ENCODE measurements at regions not wholly inside any gene's neighbourhood (a gene's known extent, or its start where the extent isn't known, plus 50 kb on each side); places are given as distances from the start of the nearest gene placed in this dataset.
"Not testable (repeated sequence)": the region's sequence is repeated elsewhere in the genome, so short reads cannot be mapped to it uniquely, and the experiment has no call there.

DNA sequence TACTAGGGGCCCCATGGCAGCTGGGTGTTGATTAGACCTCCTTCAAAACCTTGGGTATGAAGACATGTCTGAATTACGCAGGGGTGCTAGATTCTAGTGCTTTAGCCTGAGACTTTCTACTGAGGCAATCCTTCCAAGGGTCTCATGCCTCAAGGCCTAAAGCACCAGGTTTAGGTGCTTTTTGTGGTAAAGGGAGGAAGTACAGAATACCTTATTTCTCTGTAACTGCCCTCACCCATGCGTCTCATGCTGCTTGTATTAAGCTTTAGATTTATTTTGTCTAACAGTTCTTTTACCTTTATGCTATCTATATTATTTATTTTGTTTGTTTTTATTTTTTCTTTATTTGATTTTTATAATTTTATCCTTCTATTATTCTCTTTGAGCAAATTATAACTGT is 190.2 kb upstream of the GK2 start:
- TF ChIP-seq, protein P1, sequence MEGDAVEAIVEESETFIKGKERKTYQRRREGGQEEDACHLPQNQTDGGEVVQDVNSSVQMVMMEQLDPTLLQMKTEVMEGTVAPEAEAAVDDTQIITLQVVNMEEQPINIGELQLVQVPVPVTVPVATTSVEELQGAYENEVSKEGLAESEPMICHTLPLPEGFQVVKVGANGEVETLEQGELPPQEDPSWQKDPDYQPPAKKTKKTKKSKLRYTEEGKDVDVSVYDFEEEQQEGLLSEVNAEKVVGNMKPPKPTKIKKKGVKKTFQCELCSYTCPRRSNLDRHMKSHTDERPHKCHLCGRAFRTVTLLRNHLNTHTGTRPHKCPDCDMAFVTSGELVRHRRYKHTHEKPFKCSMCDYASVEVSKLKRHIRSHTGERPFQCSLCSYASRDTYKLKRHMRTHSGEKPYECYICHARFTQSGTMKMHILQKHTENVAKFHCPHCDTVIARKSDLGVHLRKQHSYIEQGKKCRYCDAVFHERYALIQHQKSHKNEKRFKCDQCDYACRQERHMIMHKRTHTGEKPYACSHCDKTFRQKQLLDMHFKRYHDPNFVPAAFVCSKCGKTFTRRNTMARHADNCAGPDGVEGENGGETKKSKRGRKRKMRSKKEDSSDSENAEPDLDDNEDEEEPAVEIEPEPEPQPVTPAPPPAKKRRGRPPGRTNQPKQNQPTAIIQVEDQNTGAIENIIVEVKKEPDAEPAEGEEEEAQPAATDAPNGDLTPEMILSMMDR (IDR thresholded peaks at IDR 0.05; ENCODE audit: control extremely low read depth, extremely low read depth): no peak
- 94 to 96% methylated on average over 2 of the region's 2 CpGs for WGBS, 2 donors
- no peak for ATAC-seq (ENCODE audit: insufficient read depth, low FRiP score)

GRCh38 chr4:79597266-79597665 is 189.2 kb upstream of the GK2 start:
- H3K27me3 ChIP-seq (ENCODE audit: control insufficient read depth in 3 of 3, insufficient read depth in 3 of 3, low read length in 2 of 3): no peaks in the 10 kb centered on the region
- WGBS, 2 donors: 77 to 82% methylated on average over 2 of the region's 2 CpGs

More for the DNA sequence above, 190.2 kb upstream of the GK2 start:
- H3K4me3 ChIP-seq: no peak overlapping the region
- H3K27ac ChIP-seq (ENCODE audit: low read depth in 1 of 2, low read length in 1 of 2): no peak overlapping the region
- no peaks in the 10 kb centered on the region for H3K36me3 ChIP-seq (ENCODE audit: control insufficient read depth in 4 of 4, insufficient read depth in 4 of 4, low read length in 4 of 4)
- H3K9me3 ChIP-seq (ENCODE audit: control insufficient read depth in 4 of 4, insufficient read depth in 3 of 4, low read length in 3 of 4): peaks cover 0 to 2% (median 0%) of the 10 kb centered on the region in 4 donors
- no peak overlapping the region for H3K9ac ChIP-seq (ENCODE audit: insufficient read depth in 1 of 2, low read length in 2 of 2)
- DNase-seq: no peak
- no peaks in the 10 kb centered on the region for H3K27me3 ChIP-seq (ENCODE audit: control insufficient read depth in 3 of 3, insufficient read depth in 3 of 3, low read length in 2 of 3)
- H3K4me1 ChIP-seq (ENCODE audit: control insufficient read depth in 5 of 5, insufficient read depth in 5 of 5, low read length in 5 of 5): no peaks in the 10 kb centered on the region

GRCh38 chr4:79592218-79592617 is 184.2 kb upstream of the GK2 start:
- not testable (repeated sequence) for DNase-seq; H3K4me3 ChIP-seq; H3K9me3 ChIP-seq (ENCODE audit: control insufficient read depth in 4 of 4, insufficient read depth in 3 of 4, low read length in 3 of 4); H3K36me3 ChIP-seq (ENCODE audit: control insufficient read depth in 4 of 4, insufficient read depth in 4 of 4, low read length in 4 of 4); H3K4me1 ChIP-seq (ENCODE audit: control insufficient read depth in 5 of 5, insufficient read depth in 5 of 5, low read length in 5 of 5); ATAC-seq (ENCODE audit: insufficient read depth, low FRiP score); H3K27me3 ChIP-seq (ENCODE audit: control insufficient read depth in 3 of 3, insufficient read depth in 3 of 3, low read length in 2 of 3); H3K9ac ChIP-seq (ENCODE audit: insufficient read depth in 1 of 2, low read length in 2 of 2); H3K27ac ChIP-seq (ENCODE audit: low read depth in 1 of 2, low read length in 1 of 2)
- 59 to 87% methylated on average over 5 of the region's 6 CpGs for WGBS, 2 donors

More at GRCh38 chr4:79597266-79597665, 189.2 kb upstream of the GK2 start:
- DNase-seq: no peak
- peaks cover 0 to 2% (median 0%) of the 10 kb centered on the region in 4 donors for H3K9me3 ChIP-seq (ENCODE audit: control insufficient read depth in 4 of 4, insufficient read depth in 3 of 4, low read length in 3 of 4)
- no peaks in the 10 kb centered on the region for H3K36me3 ChIP-seq (ENCODE audit: control insufficient read depth in 4 of 4, insufficient read depth in 4 of 4, low read length in 4 of 4)
- H3K4me1 ChIP-seq (ENCODE audit: control insufficient read depth in 5 of 5, insufficient read depth in 5 of 5, low read length in 5 of 5): no peaks in the 10 kb centered on the region
- H3K4me3 ChIP-seq: no peak overlapping the region
- no peak overlapping the region for H3K27ac ChIP-seq (ENCODE audit: low read depth in 1 of 2, low read length in 1 of 2)
- no peak for ATAC-seq (ENCODE audit: insufficient read depth, low FRiP score)
- TF ChIP-seq, protein P1 (IDR thresholded peaks at IDR 0.05; ENCODE audit: control extremely low read depth, extremely low read depth): no peak
- H3K9ac ChIP-seq (ENCODE audit: insufficient read depth in 1 of 2, low read length in 2 of 2): no peak overlapping the region

DNA sequence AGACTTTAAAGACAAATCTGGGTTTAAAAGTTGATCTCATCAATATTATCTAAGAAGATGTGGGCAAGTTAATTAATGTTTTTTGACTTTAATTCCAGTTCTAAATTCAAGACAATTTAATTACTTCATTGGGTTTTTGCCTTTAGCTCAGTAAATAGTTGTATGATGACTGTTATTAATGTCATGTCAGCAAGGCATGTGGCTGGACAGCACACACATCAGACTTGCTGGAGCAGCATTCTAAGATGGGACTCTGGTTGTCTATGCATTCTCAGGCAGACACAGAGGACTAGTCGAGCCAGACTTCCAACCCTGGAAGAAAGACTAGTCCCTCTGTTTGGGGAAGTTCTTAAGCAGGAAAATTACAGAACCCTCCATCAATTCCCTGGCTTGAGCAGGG is 180.7 kb upstream of the GK2 start:
- Histone ChIP-seq H3K9me3 (ENCODE audit: control insufficient read depth in 4 of 4, insufficient read depth in 3 of 4, low read length in 3 of 4) (peaks cover 0 to 2% (median 0%) of the 10 kb centered on the region in 4 donors), H3K9ac (ENCODE audit: insufficient read depth in 1 of 2, low read length in 2 of 2) (no peak overlapping the region), H3K27me3 (ENCODE audit: control insufficient read depth in 3 of 3, insufficient read depth in 3 of 3, low read length in 2 of 3) (no peaks in the 10 kb centered on the region), H3K4me3 (no peak overlapping the region), H3K4me1 (ENCODE audit: control insufficient read depth in 5 of 5, insufficient read depth in 5 of 5, low read length in 5 of 5) (no peaks in the 10 kb centered on the region), H3K36me3 (ENCODE audit: control insufficient read depth in 4 of 4, insufficient read depth in 4 of 4, low read length in 4 of 4) (no peaks in the 10 kb centered on the region), H3K27ac (ENCODE audit: low read depth in 1 of 2, low read length in 1 of 2) (no peak overlapping the region)
- TF ChIP-seq, protein P1 (IDR thresholded peaks at IDR 0.05; ENCODE audit: control extremely low read depth, extremely low read depth): no peak
- ATAC-seq (ENCODE audit: insufficient read depth, low FRiP score) (no peak), DNase-seq (no peak)
- WGBS, 2 donors: 72 to 81% methylated on average over 1 of the region's 1 CpG

DNA sequence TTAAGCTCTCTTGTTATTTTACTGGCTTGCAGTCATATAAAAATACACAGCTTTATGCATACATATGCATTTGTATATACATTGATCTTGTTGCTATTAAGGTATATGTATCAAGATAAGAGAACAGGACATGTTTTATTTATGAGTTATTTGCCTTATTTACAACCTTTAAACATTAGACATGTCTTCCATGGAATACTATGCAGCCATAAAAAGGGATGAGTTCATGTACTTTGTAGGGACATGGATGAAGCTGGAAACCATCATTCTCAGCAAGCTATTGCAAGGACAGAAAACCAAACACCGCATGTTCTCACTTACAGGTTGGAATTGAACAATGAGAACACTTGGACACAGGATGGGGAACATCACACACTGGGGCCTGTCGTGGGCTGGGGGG is 179.2 kb upstream of the GK2 start:
- not testable (repeated sequence) for H3K27ac ChIP-seq (ENCODE audit: low read depth in 1 of 2, low read length in 1 of 2); H3K27me3 ChIP-seq (ENCODE audit: control insufficient read depth in 3 of 3, insufficient read depth in 3 of 3, low read length in 2 of 3); DNase-seq; H3K9ac ChIP-seq (ENCODE audit: insufficient read depth in 1 of 2, low read length in 2 of 2); H3K36me3 ChIP-seq (ENCODE audit: control insufficient read depth in 4 of 4, insufficient read depth in 4 of 4, low read length in 4 of 4); H3K4me1 ChIP-seq (ENCODE audit: control insufficient read depth in 5 of 5, insufficient read depth in 5 of 5, low read length in 5 of 5); H3K9me3 ChIP-seq (ENCODE audit: control insufficient read depth in 4 of 4, insufficient read depth in 3 of 4, low read length in 3 of 4); H3K4me3 ChIP-seq; ATAC-seq (ENCODE audit: insufficient read depth, low FRiP score)
- 94% methylated on average over 2 of the region's 2 CpGs for WGBS, 2 donors

All from lung (tissue), 11 donors.